IMR-90 (cell line): ENCODE measurements at regions not wholly inside any gene's neighbourhood (a gene's known extent, or its start where the extent isn't known, plus 50 kb on each side); places are given as distances from the start of the nearest gene placed in this dataset.

ENCODE experiments used
- BHLHE40 ChIP-seq: fragments of 150-350 bp; IDR thresholded peaks from 2 replicates; pipeline ENCODE4 v1.6.1; 2016; ENCODE audit warnings: mild to moderate bottlenecking, low read depth, low read length
- CHD1 ChIP-seq: IDR thresholded peaks from 2 replicates; pipeline ENCODE4 v1.6.1; 2012; ENCODE audit warnings: low read depth, low read length, improper control_type of control experiment
- FOS ChIP-seq: fragments of 150-350 bp; IDR thresholded peaks from 2 replicates; pipeline ENCODE4 v1.6.1; 2016; ENCODE audit warnings: low read depth, low read length
- POLR2A ChIP-seq: IDR thresholded peaks from 2 replicates; pipeline ENCODE4 v1.6.1; 2012; ENCODE audit warnings: mild to moderate bottlenecking, low read depth, low read length
- RAD21 ChIP-seq: IDR thresholded peaks from 2 replicates; pipeline ENCODE4 v1.6.1; 2012; ENCODE audit warnings: low read length, improper control_type of control experiment
- RCOR1 ChIP-seq: IDR thresholded peaks from 2 replicates; pipeline ENCODE4 v1.6.1; 2012; ENCODE audit warnings: mild to moderate bottlenecking, low read length, improper control_type of control experiment; ENCODE audit not compliant: insufficient replicate concordance
- RFX5 ChIP-seq: IDR thresholded peaks from 2 replicates; pipeline ENCODE4 v1.8.0; 2012; ENCODE audit warnings: low read depth, mild to moderate bottlenecking, low read length, moderate library complexity
- SMC3 ChIP-seq: fragments of 150-350 bp; IDR thresholded peaks from 2 replicates; pipeline ENCODE4 v1.6.1; 2016; ENCODE audit warnings: low read depth, mild to moderate bottlenecking, antibody characterized with exemption, low read length, moderate library complexity
- TF ChIP-seq, protein P1 (sequence below): conservative IDR thresholded peaks from 2 replicates; pipeline ENCODE4 v1.5.1; 2012; ENCODE audit warnings: mild to moderate bottlenecking, low read depth, low read length, improper control_type of control experiment
- TF ChIP-seq, protein P2 (sequence below): fragments of 150-350 bp; IDR thresholded peaks from 2 replicates; pipeline ENCODE4 v1.6.1; 2017; ENCODE audit warnings: mild to moderate bottlenecking, antibody characterized with exemption, low read length, low read depth

- TF ChIP-seq RAD21 (no peak), RFX5 (no peak), FOS (no peak), CHD1 (no peak), BHLHE40 (no peak), RCOR1 (no peak), POLR2A (no peak), SMC3 (no peak)
- TF ChIP-seq, protein P1, sequence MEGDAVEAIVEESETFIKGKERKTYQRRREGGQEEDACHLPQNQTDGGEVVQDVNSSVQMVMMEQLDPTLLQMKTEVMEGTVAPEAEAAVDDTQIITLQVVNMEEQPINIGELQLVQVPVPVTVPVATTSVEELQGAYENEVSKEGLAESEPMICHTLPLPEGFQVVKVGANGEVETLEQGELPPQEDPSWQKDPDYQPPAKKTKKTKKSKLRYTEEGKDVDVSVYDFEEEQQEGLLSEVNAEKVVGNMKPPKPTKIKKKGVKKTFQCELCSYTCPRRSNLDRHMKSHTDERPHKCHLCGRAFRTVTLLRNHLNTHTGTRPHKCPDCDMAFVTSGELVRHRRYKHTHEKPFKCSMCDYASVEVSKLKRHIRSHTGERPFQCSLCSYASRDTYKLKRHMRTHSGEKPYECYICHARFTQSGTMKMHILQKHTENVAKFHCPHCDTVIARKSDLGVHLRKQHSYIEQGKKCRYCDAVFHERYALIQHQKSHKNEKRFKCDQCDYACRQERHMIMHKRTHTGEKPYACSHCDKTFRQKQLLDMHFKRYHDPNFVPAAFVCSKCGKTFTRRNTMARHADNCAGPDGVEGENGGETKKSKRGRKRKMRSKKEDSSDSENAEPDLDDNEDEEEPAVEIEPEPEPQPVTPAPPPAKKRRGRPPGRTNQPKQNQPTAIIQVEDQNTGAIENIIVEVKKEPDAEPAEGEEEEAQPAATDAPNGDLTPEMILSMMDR = no peak
- TF ChIP-seq, protein P2, sequence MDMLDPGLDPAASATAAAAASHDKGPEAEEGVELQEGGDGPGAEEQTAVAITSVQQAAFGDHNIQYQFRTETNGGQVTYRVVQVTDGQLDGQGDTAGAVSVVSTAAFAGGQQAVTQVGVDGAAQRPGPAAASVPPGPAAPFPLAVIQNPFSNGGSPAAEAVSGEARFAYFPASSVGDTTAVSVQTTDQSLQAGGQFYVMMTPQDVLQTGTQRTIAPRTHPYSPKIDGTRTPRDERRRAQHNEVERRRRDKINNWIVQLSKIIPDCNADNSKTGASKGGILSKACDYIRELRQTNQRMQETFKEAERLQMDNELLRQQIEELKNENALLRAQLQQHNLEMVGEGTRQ = no peak
Measured at GRCh38 chr5:13227513-13227912, 717.0 kb downstream of the DNAH5 start.
